Activated CD4-positive, CD25-positive, alpha-beta regulatory T cell treated with anti-CD3 and anti-CD28 coated beads, Interleukin-2, amount 50 U/mL, for 24 hours (primary cell): ENCODE measurements at regions not wholly inside any gene's neighbourhood (a gene's known extent, or its start where the extent isn't known, plus 50 kb on each side); places are given as distances from the start of the nearest gene placed in this dataset.

Source experiments
- ATAC-seq, 2 donors: fragments of 150-1000 bp; cut with Tn5 transposase; one replicate each; pipeline ENCODE4 v1.10.0; 2021; ENCODE audit warnings: mild to moderate bottlenecking in 1 of 2, moderate library complexity in 1 of 2

DNA sequence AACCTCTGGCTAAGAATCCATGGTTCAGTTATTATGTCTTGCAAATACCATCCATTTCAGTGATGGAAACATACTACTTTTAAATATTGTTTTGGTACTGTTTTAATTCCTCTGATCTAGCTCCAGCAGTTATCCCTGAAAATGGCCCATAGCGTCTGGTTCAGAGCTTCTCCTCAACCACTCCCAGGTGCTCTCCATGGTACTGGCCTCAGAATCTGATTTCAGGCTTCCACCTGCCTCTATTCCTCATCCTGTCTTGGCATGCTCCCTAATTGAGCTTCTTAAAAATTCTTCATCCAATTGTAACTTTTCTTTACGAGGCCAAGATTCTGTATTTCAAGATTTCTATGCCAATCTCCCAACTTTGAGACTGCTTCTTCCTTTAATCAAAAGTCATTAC, 236.3 kb downstream of the HTR7 start:
- no peak for ATAC-seq

- no peak for ATAC-seq
Measured at GRCh38 chr10:90635111-90635765, 222.6 kb downstream of the HTR7 start.

- no peak for ATAC-seq
Measured at GRCh38 chr10:90640756-90641155, 217.1 kb downstream of the HTR7 start.

GRCh38 chr10:90641731-90642130, 216.1 kb downstream of the HTR7 start:
- ATAC-seq, result no peak

- ATAC-seq, result no peak
Measured at GRCh38 chr10:90642136-90642535, 215.7 kb downstream of the HTR7 start.

GRCh38 chr10:90642650-90643049, 215.2 kb downstream of the HTR7 start:
- ATAC-seq, result no peak

DNA sequence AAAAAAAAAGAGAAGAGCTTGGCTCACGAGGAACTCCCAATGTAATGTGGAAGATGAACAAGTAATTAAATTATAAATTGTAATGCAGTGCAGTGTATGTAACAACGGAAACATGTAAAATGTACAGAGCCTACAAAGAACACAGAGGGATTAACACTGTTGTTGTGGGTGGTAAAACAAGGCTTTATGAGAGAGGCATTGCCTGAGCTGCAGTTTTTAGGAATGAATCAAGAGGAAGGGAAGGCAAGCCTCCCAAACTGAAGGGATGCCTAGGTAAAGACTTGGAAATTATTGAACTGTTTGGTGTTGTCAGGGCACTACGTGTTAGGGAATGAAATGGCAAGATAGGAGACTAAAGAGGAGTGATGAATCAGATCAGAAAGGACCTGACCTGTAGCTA, 213.7 kb downstream of the HTR7 start:
- ATAC-seq, result no peak

DNA sequence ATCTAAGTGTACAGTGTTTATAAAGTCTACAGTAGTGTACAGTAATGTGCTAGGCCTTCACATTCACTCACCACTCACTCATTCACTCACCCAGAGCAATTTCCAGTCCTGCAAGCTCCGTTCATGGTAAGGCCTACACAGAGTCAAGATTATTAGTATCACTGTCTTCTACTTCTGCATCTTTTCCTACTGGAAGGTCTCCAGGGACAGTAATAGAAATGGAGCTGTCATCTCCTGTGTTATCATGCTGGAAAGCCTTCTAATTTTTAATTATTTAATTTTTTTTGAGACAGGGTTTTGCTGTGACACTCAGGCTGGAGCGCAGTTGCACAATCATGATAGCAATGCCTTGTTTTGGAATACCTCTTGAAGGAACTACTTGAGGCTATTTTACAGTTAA, 207.0 kb downstream of the HTR7 start:
- ATAC-seq, result no peak

DNA sequence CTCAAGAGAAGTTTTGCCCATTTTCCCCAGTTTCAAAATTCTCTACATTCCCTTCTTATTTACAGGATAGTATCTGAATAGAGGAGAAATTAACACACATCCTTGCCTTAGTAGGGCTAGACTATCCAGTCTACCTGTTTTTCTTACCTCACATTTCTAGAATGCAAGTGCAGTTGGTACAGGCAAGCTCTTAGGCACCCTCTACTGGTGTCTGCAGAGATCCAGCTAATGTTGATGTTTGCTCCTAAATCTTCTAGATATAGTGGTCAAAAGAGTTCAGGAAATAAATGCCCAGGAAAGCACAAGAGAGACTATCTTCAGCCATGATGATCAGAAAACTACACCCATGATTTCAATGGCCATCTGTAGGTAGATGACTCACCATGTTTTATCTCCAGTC, 205.3 kb downstream of the HTR7 start:
- no peak for ATAC-seq

- ATAC-seq, result no peak
Measured at GRCh38 chr10:90658791-90659190, 199.0 kb downstream of the HTR7 start.

- no peak for ATAC-seq
Measured at GRCh38 chr10:90665905-90666662, 191.8 kb downstream of the HTR7 start.

DNA sequence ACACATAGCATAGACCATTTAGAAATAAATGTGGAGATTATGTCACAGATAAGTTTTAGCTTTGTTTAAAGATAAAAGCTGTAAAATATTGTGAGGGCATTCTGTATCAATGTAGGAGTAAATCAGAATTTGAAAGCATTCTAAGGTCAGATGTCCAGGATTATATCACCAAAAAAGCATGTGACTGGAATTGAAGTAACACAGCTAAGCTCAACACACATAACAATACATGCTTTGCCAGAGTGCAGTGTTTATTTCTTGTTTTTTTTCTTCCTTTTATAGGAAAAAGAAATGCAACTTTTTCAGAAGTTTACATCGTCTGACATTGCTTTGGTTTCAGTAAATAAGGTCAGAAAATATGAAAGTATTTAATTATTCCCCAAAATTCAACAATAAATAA, 183.4 kb downstream of the HTR7 start:
- no peak for ATAC-seq

DNA sequence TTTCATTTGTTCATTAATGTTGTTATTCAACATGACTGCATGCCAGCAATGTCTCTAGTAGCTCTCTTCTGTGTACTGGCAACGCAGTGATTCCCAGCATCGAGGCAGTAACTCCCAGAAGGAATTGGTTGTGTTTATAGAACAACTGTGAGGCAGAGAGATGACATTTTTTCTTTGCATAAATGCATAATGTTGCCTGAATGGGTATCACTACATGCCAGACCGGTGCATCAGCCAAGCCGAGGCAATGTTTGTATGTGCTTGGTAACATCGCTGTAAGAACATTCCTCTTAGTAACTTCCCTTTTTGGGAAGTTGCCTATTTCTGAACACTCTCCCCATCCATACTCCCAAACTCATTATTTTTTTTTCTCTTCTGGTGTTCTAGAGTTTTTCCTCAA, 182.9 kb downstream of the HTR7 start:
- no peak for ATAC-seq

DNA sequence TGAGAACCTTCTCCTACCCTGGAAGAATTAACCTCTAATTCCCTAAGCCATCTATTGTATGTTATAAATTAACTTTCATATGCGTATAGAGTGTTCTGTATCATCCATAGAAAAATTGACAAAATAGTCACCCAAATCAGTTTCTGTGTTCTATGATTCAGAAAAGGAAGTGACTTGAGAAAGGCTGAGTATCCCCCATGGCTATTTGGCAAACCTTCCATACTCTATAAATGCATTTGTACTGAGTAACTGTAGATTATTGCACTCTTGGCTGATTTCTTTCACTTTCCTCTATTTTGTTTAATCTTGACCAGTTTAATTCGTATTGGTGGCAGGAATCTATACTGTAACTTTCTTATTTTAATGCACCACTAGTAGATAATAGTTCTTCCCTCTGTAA, 182.2 kb downstream of the HTR7 start:
- ATAC-seq, result no peak
